Left lobe of liver (tissue), 2 donors: ENCODE measurements at regions not wholly inside any gene's neighbourhood (a gene's known extent, or its start where the extent isn't known, plus 50 kb on each side); places are given as distances from the start of the nearest gene placed in this dataset.

Experiments
- ATAC-seq: fragments of 200-7000 bp; cut with Tn5 transposase; one replicate; pipeline ENCODE4 v1.9.1; 2020; ENCODE audit warnings: mild to moderate bottlenecking, moderate library complexity
- DNase-seq: peaks from one replicate; pipeline ENCODE4 v3.0.0-alpha.2; 2020; ENCODE audit warnings: low spot score
- donor health status: DM: no; HTN: no; CAD: no; lungs with moderate emphysema.
- donor health status: DM: no; HTN: yes; CAD: no.

- ATAC-seq: no peak
These were observed 94.6 kb upstream of the UST start for GRCh38 chr6:148652205-148652604.

GRCh38 chr6:148653138-148653776, 93.6 kb upstream of the UST start:
- ATAC-seq (no peak), DNase-seq (no peak)

More at GRCh38 chr6:148652205-148652604, 94.6 kb upstream of the UST start:
- no peak for DNase-seq

- DNase-seq: no peak
- peak; percentile 38 for ATAC-seq
These were observed 89.8 kb upstream of the UST start for GRCh38 chr6:148657048-148657447.

GRCh38 chr6:148658681-148659430, 88.0 kb upstream of the UST start:
- no peak for ATAC-seq
- DNase-seq: no peak

- DNase-seq: no peak
- no peak for ATAC-seq
These were observed 79.4 kb upstream of the UST start for GRCh38 chr6:148667395-148667794.

- DNase-seq: no peak
- no peak for ATAC-seq
These were observed 75.7 kb upstream of the UST start for GRCh38 chr6:148671085-148671484.

- DNase-seq (no peak), ATAC-seq (no peak)
These were observed 74.9 kb upstream of the UST start for GRCh38 chr6:148671952-148672351.

GRCh38 chr6:148674306-148674705, 72.5 kb upstream of the UST start:
- no peak for ATAC-seq
- no peak for DNase-seq

GRCh38 chr6:148677594-148678476, 69.0 kb upstream of the UST start:
- ATAC-seq (no peak), DNase-seq (no peak)

- no peak for DNase-seq
- ATAC-seq: no peak
These were observed 68.1 kb upstream of the UST start for GRCh38 chr6:148678682-148679081.

GRCh38 chr6:148681666-148682065, 65.2 kb upstream of the UST start:
- no peak for DNase-seq
- ATAC-seq: no peak

GRCh38 chr6:148682252-148682651, 64.6 kb upstream of the UST start:
- ATAC-seq: no peak
- no peak for DNase-seq

- no peak for DNase-seq
- ATAC-seq: peak; percentile 52
These were observed 63.8 kb upstream of the UST start for GRCh38 chr6:148682990-148683389.

GRCh38 chr6:148689168-148689567, 57.7 kb upstream of the UST start:
- ATAC-seq (no peak), DNase-seq (no peak)

- ATAC-seq (no peak), DNase-seq (no peak)
These were observed 52.8 kb upstream of the UST start for GRCh38 chr6:148693882-148694484.
